DOHH2 (cell line): ENCODE measurements at regions not wholly inside any gene's neighbourhood (a gene's known extent, or its start where the extent isn't known, plus 50 kb on each side); places are given as distances from the start of the nearest gene placed in this dataset.

Experiments used
- CTCF ChIP-seq: fragments of 200-600 bp; sonication (generic); IDR thresholded peaks from one replicate; pipeline ENCODE4 v1.5.1; 2014; ENCODE audit warnings: antibody characterized with exemption, mild to moderate bottlenecking, low read depth, low read length; ENCODE audit not compliant: poor library complexity, severe bottlenecking
- EZH2phosphoT487 ChIP-seq: fragments of 200-600 bp; sonication (generic); IDR thresholded peaks from 2 replicates; pipeline ENCODE4 v1.6.1; 2017; ENCODE audit warnings: borderline replicate concordance, mild to moderate bottlenecking, antibody characterized with exemption, low read length, moderate library complexity, mixed read lengths

DNA sequence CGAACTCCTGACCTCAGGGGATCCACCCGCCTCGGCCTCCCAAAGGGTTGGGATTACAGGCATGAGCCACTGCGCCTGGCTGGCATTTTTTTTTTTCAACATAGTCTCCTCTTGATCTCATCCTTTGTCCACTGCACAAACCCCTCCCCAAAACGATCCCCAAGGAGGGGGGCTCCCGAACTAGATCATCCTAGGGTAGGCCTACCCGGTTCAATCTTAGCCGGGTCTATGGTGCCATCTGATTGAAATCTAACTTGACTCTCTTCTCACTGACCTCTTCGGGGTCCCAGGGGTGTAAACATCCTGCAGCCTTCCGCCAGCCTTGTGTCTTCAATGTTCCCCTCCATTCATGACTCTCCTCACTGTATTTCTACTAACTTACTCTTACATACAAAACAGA, 140.5 kb upstream of the CRHR1 start:
- TF ChIP-seq CTCF = no peak
- no peak for TF ChIP-seq EZH2phosphoT487
